GM19468 (cell line): ENCODE measurements at regions not wholly inside any gene's neighbourhood (a gene's known extent, or its start where the extent isn't known, plus 50 kb on each side); places are given as distances from the start of the nearest gene placed in this dataset.
"Not testable (repeated sequence)": the region's sequence is repeated elsewhere in the genome, so short reads cannot be mapped to it uniquely, and the experiment has no call there.

ENCODE experiments used
- ATAC-seq: cut with Tn5 transposase; IDR thresholded peaks from one replicate; pipeline ENCODE4 v1.9.1; 2021; ENCODE audit warnings: mild to moderate bottlenecking, moderate library complexity, moderate number of reproducible peaks; ENCODE audit not compliant: unreplicated experiment; ENCODE audit errors: extremely low read depth

DNA sequence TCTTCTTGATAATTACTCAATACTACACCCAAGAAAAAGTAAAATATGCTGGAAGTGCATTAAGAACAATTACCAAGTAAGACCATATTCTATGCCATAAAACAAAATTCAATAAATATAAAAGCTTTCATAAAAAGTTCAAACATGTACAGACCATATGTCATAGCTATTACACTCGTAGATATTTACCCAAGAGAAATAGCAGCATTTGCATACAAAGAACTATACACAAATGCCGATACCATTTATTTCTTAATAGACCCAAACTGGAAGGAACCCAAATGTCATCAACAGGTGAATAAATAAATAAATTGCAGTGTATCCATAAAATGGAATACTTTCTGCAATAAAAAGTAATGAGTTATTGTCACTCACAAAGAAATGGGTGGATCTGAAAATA lies 78.3 kb upstream of the SLC16A7 start:
- ATAC-seq = no peak

DNA sequence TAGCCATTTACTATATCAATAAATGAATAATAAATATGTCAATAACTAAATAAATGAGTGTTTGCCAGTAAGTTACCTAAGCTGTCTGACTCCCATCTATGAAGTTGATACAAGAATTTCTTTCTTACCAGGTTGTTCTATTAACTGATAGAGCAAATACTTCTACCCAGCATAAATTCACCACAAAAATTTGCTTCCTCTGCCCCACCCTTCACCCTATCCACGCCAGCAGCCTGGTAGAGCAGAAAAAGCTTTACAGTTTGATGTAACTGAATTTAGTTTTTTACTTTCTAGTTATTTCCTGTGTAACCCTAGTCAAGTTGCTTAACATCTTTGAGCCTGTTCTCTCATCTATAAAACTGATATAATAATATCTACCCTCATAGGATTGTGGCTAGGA lies 94.9 kb upstream of the SLC16A7 start:
- ATAC-seq = no peak

DNA sequence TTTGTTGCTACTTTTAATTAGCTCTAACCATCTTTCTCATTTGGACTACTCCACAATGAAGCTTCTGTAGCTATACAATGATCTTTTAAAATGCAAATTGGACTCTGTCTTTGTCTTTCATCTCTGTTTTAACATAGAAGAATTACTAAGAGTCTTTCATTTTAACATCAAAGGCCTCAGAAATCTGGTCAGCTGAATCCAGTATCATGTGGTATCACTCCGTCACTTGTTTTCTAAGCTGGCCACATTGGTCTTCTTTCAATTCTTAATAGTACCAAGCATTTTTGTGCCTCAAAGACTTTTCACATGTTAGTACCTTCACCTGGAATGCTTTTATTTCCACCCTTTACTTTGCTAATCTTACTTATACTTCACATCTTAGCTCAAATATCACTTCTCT lies 95.5 kb upstream of the SLC16A7 start:
- no peak for ATAC-seq

DNA sequence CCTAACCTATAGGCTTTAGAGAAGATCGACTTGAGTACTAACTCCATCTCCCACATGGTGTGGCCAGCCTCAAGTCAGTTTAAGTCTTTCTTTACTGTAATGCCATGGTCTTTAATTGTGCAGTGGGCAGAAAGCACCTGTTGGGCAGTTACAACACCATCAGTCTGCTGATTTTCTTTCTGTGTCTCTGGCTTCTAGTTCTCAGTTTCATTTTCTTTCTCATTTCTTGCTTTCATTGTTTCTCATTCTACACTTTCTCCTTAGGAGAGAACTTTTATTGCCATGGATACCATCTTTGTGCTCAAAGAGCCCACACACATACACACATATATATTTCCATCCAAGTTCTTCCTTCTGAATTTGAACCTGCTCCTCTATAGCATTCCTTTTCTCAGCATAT lies 96.1 kb upstream of the SLC16A7 start:
- ATAC-seq = peak; percentile 80

DNA sequence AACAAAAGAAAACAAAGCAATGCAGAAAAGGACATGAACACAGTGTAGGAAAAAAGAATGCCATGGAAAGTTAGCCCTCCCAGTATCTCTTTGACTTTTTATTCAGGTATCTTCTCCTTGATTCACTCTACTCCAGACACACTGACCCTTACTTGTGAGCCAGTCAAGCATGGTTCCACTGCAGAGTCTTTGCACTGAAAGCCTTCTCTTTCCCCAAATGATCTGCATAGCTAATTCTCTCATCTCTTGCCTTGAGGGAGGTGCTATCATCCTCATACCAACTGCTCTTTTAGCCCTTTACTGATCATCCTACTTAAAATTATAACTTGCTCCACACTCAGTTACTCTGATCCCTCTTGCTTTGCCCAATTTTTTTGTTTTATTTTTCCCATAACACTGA lies 101.2 kb upstream of the SLC16A7 start:
- no peak for ATAC-seq

DNA sequence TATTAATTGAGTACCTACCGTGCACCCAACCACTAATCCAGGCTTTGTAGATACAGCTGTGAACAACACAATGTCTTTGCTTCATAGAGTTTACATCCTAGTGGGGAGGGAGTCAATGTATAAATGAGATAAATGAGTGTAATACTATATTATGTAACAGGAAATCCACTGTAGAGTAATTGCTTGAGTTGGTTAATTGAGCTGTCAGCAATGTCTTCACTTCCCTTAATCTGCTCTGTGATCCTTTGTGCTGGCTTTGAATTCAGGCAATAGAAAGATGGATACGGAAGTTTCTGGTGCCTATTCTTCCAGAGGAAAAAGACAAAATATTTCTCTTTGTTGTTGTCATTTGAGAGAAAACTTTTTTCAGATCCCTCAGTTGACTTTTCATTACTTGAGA lies 104.0 kb upstream of the SLC16A7 start:
- ATAC-seq = no peak

DNA sequence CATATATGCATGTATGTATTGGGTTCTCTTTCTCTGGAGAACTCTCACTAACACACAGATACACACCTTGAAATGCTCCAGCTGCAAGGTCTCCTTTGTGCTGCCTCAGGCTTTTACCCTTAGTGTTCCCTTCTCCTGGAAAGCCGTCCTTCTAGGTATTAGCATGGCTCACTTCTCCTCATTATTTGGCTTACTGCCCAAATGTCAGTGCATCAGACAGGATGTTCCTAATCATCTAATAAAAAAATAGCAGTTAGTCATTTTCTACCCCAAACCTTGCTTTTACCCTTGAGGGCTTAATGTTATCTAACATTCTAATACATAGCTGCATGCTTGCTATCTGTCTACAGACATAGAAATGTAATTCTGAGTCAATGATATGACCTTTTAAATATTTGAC lies 109.0 kb upstream of the SLC16A7 start:
- ATAC-seq = no peak

DNA sequence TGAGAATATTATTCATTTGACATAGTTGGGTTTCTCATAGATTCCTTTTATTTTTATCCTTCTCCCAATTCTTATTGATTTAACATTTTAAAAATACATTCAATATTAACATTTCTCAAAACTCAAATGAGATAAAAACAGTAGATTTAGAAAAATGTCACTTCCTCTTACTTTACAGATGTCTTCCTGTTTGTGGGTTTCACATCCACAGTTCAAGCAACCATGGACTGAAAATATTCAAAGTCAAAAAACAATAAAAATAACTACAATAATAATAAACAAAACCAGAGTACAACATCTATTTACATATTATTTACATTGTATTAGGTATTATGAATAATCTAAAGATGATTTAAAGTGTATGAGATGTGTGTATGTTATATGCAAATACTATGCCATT lies 111.3 kb upstream of the SLC16A7 start:
- no peak for ATAC-seq

DNA sequence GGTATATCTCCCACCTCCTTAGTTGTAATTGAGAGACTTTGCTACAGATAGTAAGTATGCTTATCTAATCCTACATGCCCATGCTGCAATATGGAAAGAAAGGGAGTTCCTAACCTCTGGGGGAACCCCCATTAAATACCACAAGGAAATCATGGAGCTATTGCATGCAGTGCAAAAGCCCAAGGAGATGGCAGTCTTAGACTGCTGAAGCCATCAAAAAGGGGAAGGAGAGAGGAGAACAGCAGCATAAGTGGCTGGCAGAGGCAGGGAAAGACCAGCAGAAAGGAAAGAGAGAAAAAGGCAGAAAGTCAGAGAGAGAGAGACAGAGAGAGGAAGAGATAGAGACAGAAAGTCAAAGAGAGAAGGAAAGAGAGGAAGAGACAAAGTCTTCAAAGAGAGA lies 121.6 kb upstream of the SLC16A7 start:
- ATAC-seq = not testable (repeated sequence)

DNA sequence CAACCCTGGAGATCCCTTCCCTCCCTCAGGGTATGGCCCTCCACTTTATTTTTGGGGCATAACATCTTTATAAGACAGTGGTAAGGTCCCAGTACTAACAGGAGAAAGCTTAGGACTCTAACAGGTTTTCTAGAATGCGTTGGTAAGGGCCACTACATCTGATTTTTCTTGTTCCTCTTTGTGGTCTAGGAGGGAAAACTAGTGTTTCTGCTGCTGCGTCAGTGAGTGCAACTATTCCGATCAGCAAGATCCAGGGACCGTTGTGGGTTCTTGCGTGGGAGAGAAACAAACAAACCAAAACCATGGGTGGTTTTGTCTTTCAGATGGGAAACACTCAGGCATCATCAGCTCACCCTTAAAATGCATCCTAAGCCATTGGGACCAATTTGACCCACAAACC lies 123.6 kb upstream of the SLC16A7 start:
- ATAC-seq = no peak

DNA sequence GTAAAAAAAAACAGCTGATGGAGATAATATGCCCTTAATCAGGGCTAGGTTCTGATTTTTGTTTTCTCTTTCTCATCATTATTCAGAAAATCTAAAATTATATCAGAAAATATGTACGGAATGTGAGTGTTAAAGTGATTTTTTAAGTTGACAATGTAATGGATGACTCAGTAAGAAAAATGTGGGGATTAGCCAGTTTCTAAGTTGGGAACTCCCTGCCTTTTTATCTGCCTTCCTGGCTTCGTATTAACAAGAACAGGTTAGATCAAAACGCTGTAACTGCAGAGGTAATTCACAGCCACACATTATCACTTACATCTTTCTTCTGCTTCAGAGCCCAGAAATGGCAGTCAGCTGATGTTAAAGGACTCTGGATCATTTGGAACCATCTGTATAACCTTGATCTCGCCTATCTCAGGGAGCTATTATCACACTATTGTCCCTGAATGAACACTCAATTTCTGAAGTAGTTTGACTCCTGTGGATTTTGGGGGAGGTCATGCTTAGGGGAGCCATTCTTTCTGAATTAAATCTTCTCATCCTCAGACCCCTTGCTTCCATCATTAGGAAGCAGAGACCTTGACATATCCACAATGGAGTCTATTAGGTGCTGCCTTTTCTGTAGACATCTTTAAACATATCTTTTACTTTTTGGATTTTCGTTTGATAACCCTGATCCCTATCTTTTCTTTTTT lies 135.7 kb upstream of the SLC16A7 start:
- no peak for ATAC-seq

DNA sequence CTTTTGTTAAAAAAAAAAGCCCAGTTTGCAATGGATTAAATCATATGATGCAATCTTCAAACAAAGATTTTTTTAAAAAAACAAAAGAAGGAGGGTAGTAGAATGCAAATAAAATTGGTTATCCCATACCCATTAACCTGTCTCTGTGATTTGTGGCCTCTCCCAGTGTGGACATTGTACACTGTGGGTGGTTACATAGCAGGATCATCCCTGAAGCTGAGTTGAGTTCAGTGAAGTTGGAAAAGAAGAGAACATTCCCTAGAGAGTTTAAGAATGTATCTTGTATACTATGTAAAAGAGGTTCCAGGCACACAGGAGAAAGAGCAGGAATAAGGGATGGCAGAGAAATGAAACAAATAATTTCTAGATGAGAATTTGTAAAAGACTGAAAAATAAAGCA lies 142.4 kb upstream of the SLC16A7 start:
- no peak for ATAC-seq

DNA sequence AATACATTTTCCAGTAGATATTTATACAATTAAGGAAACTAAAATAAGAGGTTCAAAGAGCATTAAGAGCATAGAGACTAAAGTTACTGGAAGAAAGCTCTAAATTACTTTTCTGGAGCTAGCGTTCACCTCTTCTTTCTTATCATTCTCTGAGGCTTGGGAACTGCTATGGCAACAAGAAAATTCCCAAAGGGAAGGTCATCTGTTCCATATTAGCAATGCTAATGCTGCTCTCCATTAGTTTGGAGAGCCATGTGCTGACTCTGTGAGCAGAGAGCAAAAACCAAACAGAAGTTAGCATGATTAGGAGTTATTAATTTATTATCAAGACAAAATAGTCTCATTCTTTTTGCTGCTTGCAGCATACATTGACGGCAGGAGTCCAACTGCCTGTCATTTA lies 143.1 kb upstream of the SLC16A7 start:
- no peak for ATAC-seq

DNA sequence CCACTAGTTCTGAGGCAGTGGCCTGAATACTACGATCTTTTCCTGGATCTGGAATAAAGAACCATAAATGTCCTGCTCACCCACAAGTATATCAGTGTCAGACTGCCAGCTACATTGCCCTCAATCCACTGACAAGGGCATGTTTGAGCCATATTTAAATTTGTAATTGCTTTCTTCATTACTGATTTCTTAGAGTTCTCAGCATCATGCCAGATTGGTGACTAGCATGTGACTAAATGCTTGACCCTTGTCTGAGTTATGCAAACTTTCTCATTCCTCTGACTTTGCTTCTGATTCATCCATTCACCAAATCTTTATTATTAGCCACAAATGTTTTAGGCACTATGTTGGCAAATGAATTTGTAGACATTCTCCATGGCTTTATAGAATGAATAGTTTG lies 143.6 kb upstream of the SLC16A7 start:
- no peak for ATAC-seq

DNA sequence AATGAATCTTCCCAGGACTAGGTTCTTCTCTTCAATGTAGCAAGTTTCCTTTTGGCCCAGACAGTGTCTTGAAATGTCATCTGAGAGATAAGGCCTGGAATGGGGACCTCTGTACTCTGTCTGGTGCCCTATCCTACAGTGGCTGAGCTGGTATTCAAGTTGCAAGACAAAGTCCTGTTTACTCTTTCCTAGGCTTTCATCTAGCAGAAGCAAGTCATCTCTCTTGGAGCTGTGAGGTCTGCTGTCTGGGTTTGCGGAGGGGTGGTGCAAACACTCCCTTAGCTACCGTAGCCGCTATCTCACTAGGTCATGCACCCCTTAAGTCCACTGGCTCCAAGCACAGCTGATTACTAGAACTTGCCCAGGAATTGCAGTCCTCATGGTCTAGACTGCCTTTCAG lies 149.7 kb upstream of the SLC16A7 start:
- no peak for ATAC-seq

DNA sequence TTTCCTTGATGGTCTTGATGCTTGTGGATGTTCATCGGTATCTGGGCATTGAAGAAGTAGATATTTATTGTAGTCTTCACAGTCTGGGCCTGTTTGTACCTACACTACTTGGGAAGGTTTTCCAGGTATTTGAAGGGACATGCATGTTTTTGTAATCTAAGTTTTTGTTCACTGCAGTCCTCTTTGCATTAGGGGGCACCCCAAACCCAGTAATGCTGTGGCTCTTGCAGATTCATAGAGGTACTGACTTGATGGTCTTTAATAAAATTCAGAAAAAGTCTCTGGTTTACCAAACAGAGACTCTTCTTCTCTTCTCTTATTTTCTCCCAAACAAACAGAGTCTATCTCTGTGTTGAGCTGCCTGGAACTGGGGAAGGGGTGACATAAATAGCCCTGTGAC lies 150.9 kb upstream of the SLC16A7 start:
- ATAC-seq = no peak

DNA sequence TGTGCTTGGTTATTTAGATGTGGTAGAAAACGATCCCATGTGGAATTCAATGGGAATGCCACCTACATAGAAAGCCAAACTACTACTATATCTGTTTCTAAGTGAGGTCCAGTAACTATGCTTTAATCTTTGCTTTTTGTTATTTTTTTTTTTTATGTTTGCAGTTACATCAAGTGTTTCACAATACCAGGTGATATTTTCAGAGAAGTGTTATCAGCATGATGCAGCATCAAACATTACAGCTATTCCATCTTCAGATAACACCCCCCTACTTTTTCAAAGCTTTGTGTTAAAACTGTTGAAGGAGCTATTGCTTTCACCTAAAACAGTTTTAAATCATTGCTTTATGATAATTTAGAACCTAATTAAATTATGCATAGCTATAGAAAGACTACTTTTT lies 163.8 kb upstream of the SLC16A7 start:
- no peak for ATAC-seq

DNA sequence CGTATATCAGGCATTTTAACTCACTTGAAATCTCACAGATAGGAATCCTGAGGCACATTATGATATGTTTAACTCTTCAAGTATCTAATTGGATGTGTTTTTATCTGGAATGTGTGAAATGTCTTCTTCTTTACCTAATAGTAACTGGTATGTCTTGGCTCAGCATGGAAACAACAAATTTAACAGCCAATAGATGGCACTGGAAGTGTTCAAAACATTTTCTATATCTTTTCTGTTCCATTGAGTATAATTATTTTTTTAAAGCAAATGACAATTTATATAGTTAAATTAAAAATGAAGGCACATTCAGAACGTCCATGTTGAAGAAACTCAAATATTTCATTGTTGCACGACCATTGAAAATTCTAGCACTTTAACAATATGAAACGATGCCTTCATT lies 164.6 kb upstream of the SLC16A7 start:
- ATAC-seq = no peak

DNA sequence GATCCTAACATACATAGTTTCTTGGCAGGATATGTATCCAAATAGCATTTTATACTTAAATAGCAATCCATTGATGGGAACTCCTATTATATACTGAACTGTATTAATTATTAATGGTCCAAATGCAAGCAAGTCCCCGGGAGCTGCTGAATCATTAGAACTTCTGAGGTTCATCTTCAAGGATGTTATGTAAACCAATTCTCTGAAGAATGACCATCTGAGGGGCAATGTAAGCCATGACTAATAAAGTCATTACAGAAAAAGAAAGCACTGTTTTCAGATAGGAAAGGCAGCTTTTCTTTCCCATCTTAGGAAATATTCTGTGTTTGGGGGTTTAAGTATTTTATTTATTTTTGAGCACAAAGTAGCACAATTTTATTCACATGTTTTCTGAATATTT lies 166.1 kb upstream of the SLC16A7 start:
- ATAC-seq = no peak

DNA sequence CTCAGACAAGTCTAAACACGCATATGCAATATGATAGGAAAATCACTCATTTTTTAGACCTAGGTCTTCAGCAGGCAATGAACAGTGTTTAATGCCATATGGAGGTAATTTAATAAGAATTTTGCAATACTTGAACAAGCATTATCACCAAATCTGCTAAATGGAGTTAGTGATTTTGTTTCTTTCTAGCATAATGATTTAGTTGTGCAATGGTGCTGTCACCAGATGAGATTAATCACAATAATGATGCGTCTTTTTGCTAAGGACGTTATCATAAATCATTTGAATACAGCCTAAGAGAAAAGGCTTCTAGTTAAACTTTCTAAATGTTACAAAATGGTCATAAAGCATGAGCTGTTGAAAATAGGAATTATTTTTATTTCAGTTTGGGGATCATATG lies 170.0 kb upstream of the SLC16A7 start:
- ATAC-seq = no peak

DNA sequence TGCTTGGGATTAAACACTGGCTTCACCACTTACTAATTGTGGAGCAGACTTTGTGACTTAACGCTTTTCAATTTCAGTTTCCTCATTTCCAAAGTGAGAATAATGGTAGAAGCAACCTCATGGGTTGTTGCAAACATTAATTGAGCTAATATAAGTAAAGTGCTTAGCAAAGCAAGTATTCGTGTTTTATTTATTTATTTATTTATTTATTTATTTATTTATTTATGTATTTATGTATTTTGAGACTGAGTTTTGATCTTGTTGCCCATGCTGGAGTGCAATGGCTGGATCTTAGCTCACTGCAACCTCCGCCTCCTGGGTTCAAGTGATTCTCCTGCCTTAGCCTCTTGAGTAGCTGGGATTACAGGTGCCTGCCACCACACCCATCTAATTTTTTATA lies 171.2 kb upstream of the SLC16A7 start:
- not testable (repeated sequence) for ATAC-seq

DNA sequence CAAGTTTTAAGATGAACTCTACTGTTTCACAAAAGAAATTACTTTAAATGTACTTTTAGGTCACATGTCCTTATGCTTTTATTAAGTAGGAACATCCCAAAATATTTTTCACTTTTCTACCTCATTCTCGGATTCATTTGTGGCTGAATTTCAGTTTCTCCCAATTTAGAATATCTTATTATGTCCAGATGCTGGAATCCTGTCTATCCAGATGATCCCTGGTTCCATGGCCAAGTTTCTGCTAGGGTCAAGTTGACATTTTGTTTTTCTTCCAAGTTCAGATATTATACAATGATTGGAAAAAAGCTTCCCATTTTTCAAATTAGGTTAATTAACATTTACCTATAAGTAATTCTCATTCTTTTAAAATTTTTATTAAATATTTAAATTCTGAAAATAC lies 181.8 kb upstream of the SLC16A7 start:
- no peak for ATAC-seq

DNA sequence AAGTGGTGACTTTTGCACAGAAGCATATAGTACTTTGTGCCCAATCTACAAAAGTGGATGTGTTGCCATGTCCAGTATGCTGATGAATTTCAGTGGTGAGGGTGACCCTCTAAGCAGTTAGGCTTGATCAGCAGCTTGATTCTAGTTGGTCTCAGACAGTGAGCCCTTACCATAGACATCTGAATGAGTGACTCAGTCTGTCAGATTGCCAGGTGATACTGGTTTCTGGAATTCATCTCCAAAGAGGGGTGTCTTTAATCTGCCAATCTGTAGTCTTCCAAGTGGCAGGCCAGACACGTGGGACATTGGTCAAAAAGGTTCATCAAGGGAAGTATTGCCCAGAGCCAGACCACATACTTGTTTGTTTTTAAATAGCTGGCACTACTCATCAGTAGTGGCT lies 187.4 kb upstream of the SLC16A7 start:
- no peak for ATAC-seq
